Ascending aorta (tissue), 2 donors: ENCODE measurements at regions not wholly inside any gene's neighbourhood (a gene's known extent, or its start where the extent isn't known, plus 50 kb on each side); places are given as distances from the start of the nearest gene placed in this dataset.

Source experiments
- DNase-seq, 2 donors: peaks; one replicate each; pipeline ENCODE4 v3.0.0-alpha.2; 2019; ENCODE audit warnings: low spot score in 2 of 2
- H3K27ac ChIP-seq, 2 donors: fragments of 200-600 bp; sonication (generic); one replicate each; pipeline ENCODE4 v1.5.1; 2016 to 2017; ENCODE audit warnings: mild to moderate bottlenecking in 1 of 2
- H3K27me3 ChIP-seq: fragments of 200-600 bp; sonication (generic); one replicate; pipeline ENCODE4 v1.5.1; 2017
- H3K36me3 ChIP-seq, 2 donors: fragments of 200-600 bp; sonication (generic); one replicate each; pipeline ENCODE4 v1.5.1; 2016
- H3K4me1 ChIP-seq, 2 donors: fragments of 200-600 bp; sonication (generic); one replicate each; pipeline ENCODE4 v1.5.1; 2016 to 2017; ENCODE audit warnings: mild to moderate bottlenecking in 1 of 2
- H3K4me3 ChIP-seq, 2 donors: fragments of 200-600 bp; sonication (generic); one replicate each; pipeline ENCODE4 v1.5.1; 2016 to 2017; ENCODE audit warnings: mild to moderate bottlenecking in 1 of 2
- H3K9me3 ChIP-seq, 2 donors: fragments of 200-600 bp; sonication (generic); one replicate each; pipeline ENCODE4 v1.5.1; 2016
- CTCF ChIP-seq, 3 experiments: fragments of 200-600 bp in 2 of 3; fragments of 450-650 bp in 1 of 3; sonication (generic) in 2 of 3; IDR thresholded peaks; one replicate each; pipeline ENCODE4 v1.5.1; 2016 to 2019; ENCODE audit warnings: antibody characterized with exemption in 3 of 3, mild to moderate bottlenecking in 1 of 3, moderate library complexity in 1 of 3
- intact Hi-C: fragments of 100-400 bp; cut with DNase I; formaldehyde crosslinking; loops from one replicate; pipeline ENCODE4 v1.15.1; 2023

- no peaks in the 10 kb centered on the region for H3K27me3 ChIP-seq
- intact Hi-C loops, result no loop called here
- H3K4me1 ChIP-seq, result no peaks in the 10 kb centered on the region
- H3K9me3 ChIP-seq, result no peaks in the 10 kb centered on the region
- H3K27ac ChIP-seq, result no peak overlapping the region
- TF ChIP-seq CTCF (IDR thresholded peaks at IDR 0.05), result no peak
- H3K4me3 ChIP-seq, result no peak overlapping the region
- H3K36me3 ChIP-seq, result no peaks in the 10 kb centered on the region
- DNase-seq, result no peak
These were observed 292.9 kb upstream of the SALL1 start for GRCh38 chr16:51443934-51444333.

- no peak for DNase-seq
- Histone ChIP-seq H3K4me3 (no peak overlapping the region), H3K27me3 (no peaks in the 10 kb centered on the region), H3K27ac (no peak overlapping the region), H3K36me3 (no peaks in the 10 kb centered on the region), H3K4me1 (no peaks in the 10 kb centered on the region), H3K9me3 (no peaks in the 10 kb centered on the region)
- intact Hi-C loops, result no loop called here
- no peak for TF ChIP-seq CTCF (IDR thresholded peaks at IDR 0.05)
These were observed 291.2 kb upstream of the SALL1 start for GRCh38 chr16:51442141-51442870.

GRCh38 chr16:51440131-51440889 lies 289.2 kb upstream of the SALL1 start:
- H3K4me1 ChIP-seq, result no peaks in the 10 kb centered on the region
- no peaks in the 10 kb centered on the region for H3K9me3 ChIP-seq
- no peaks in the 10 kb centered on the region for H3K27me3 ChIP-seq
- H3K27ac ChIP-seq, result no peak overlapping the region
- no peak overlapping the region for H3K4me3 ChIP-seq
- DNase-seq, result no peak
- intact Hi-C loops, result no loop called here
- H3K36me3 ChIP-seq, result no peaks in the 10 kb centered on the region
- TF ChIP-seq CTCF (IDR thresholded peaks at IDR 0.05), result no peak

GRCh38 chr16:51439271-51439670 lies 288.2 kb upstream of the SALL1 start:
- intact Hi-C loops, result no loop called here
- no peak for TF ChIP-seq CTCF (IDR thresholded peaks at IDR 0.05)
- no peaks in the 10 kb centered on the region for H3K4me1 ChIP-seq

GRCh38 chr16:51436742-51437141 lies 285.7 kb upstream of the SALL1 start:
- Histone ChIP-seq H3K27ac (no peak overlapping the region), H3K4me1 (no peaks in the 10 kb centered on the region), H3K36me3 (no peaks in the 10 kb centered on the region), H3K4me3 (no peak overlapping the region), H3K27me3 (no peaks in the 10 kb centered on the region), H3K9me3 (no peaks in the 10 kb centered on the region)
- intact Hi-C loops, result no loop called here
- DNase-seq, result no peak
- TF ChIP-seq CTCF (IDR thresholded peaks at IDR 0.05), result no peak

More at GRCh38 chr16:51439271-51439670, 288.2 kb upstream of the SALL1 start:
- no peaks in the 10 kb centered on the region for H3K36me3 ChIP-seq
- no peak overlapping the region for H3K4me3 ChIP-seq
- DNase-seq, result no peak
- H3K9me3 ChIP-seq, result no peaks in the 10 kb centered on the region
- H3K27me3 ChIP-seq, result no peaks in the 10 kb centered on the region
- no peak overlapping the region for H3K27ac ChIP-seq
